ENCODE measurements at regions not wholly inside any gene's neighbourhood (a gene's known extent, or its start where the extent isn't known, plus 50 kb on each side); places are given as distances from the start of the nearest gene placed in this dataset.

GRCh38 chr1:238199325-238199724, 308.6 kb upstream of the ZP4 start:
- H3K4me1 ChIP-seq (ENCODE audit: low read depth) = no peaks in the 10 kb centered on the region
- intact Hi-C loops (cut with DNase I, micrococcal nuclease) = no loop called here
- ATAC-seq = no peak
- H3K36me3 ChIP-seq (ENCODE audit: low read depth) = no peaks in the 10 kb centered on the region
- no peaks in the 10 kb centered on the region for H3K9me3 ChIP-seq
- H3K4me3 ChIP-seq = no peak overlapping the region
- DNase-seq = no peak
- no peak for TF ChIP-seq CTCF (IDR thresholded peaks at IDR 0.05)

GRCh38 chr1:238196516-238196915, 305.8 kb upstream of the ZP4 start:
- no peak for DNase-seq
- H3K4me1 ChIP-seq (ENCODE audit: low read depth) = no peaks in the 10 kb centered on the region
- no peaks in the 10 kb centered on the region for H3K9me3 ChIP-seq
- intact Hi-C loops (cut with DNase I, micrococcal nuclease) = no loop called here
- TF ChIP-seq CTCF (IDR thresholded peaks at IDR 0.05) = no peak
- H3K4me3 ChIP-seq = no peak overlapping the region
- no peak for ATAC-seq
- H3K36me3 ChIP-seq (ENCODE audit: low read depth) = no peaks in the 10 kb centered on the region

GRCh38 chr1:238191170-238191569, 300.4 kb upstream of the ZP4 start:
- no peak for TF ChIP-seq CTCF (IDR thresholded peaks at IDR 0.05)
- intact Hi-C loops (cut with DNase I, micrococcal nuclease) = no loop called here
- Histone ChIP-seq H3K36me3 (ENCODE audit: low read depth) (no peaks in the 10 kb centered on the region), H3K4me1 (ENCODE audit: low read depth) (no peaks in the 10 kb centered on the region), H3K4me3 (no peak overlapping the region), H3K9me3 (no peaks in the 10 kb centered on the region)
- ATAC-seq (no peak), DNase-seq (no peak)

GRCh38 chr1:238187575-238187949, 296.8 kb upstream of the ZP4 start:
- Histone ChIP-seq H3K4me3 (no peak overlapping the region), H3K9me3 (no peaks in the 10 kb centered on the region), H3K4me1 (ENCODE audit: low read depth) (no peaks in the 10 kb centered on the region), H3K36me3 (ENCODE audit: low read depth) (no peaks in the 10 kb centered on the region)
- DNase-seq (no peak), ATAC-seq (no peak)
- no peak for TF ChIP-seq CTCF (IDR thresholded peaks at IDR 0.05)
- intact Hi-C loops (cut with DNase I, micrococcal nuclease) = no loop called here

- ATAC-seq (no peak), DNase-seq (no peak)
- Histone ChIP-seq H3K9me3 (no peaks in the 10 kb centered on the region), H3K36me3 (ENCODE audit: low read depth) (no peaks in the 10 kb centered on the region), H3K4me3 (no peak overlapping the region), H3K4me1 (ENCODE audit: low read depth) (no peaks in the 10 kb centered on the region)
- intact Hi-C loops (cut with DNase I, micrococcal nuclease) = no loop called here
- no peak for TF ChIP-seq CTCF (IDR thresholded peaks at IDR 0.05)
Observed at GRCh38 chr1:238186887-238187574, 296.3 kb upstream of the ZP4 start.

Data from mucosa of descending colon (tissue), 3 donors.